Caco-2 (cell line): ENCODE measurements at regions not wholly inside any gene's neighbourhood (a gene's known extent, or its start where the extent isn't known, plus 50 kb on each side); places are given as distances from the start of the nearest gene placed in this dataset.

Experiments
- BruUV-seq: library from RNA; stranded (reverse); fragments of 400-500 nt; replicated peaks from 2 replicates; lab custom pipeline; 2021; lab: Mats Ljungman, UMichigan
- CTCF ChIA-PET: fragments of 300-600 bp; sonication (Branson Sonifier 250); formaldehyde crosslinking; loops from one replicate; lab custom pipeline; 2022; ENCODE audit warnings: antibody characterized with exemption; lab: Charles Lee
- POLR2A ChIA-PET: fragments of 300-600 bp; sonication (Branson Sonifier 250); formaldehyde crosslinking; loops from one replicate; lab custom pipeline; 2022; ENCODE audit warnings: antibody characterized with exemption; lab: Charles Lee
- DNase-seq, 2 experiments: peaks; one replicate each; pipeline versions ENCODE4 v3.0.0 to v3.0.0-alpha.2; 2020 to 2022
- H3K27me3 ChIP-seq: replicated peaks from 2 replicates; pipeline ENCODE4 v1.6.0; 2011; ENCODE audit warnings: low read length; ENCODE audit not compliant: control insufficient read depth, insufficient read depth
- H3K36me3 ChIP-seq: 2 replicates; pipeline ENCODE4 v1.5.1; 2011; ENCODE audit warnings: low read length; ENCODE audit not compliant: control insufficient read depth, insufficient read depth
- H3K4me1 ChIP-seq: fragments of 250-450 bp; sonication (Bioruptor Pico); 2 replicates; pipeline ENCODE4 v1.5.1; 2020; ENCODE audit warnings: mild to moderate bottlenecking
- H3K4me3 ChIP-seq: 2 replicates; pipeline ENCODE4 v1.5.1; 2011; ENCODE audit warnings: low read depth, mild to moderate bottlenecking, control low read depth, low read length
- H3K9me3 ChIP-seq: fragments of 250-450 bp; sonication (Bioruptor Pico); 2 replicates; pipeline ENCODE4 v1.5.1; 2020; ENCODE audit warnings: mild to moderate bottlenecking, moderate library complexity
- H3K27ac Mint-ChIP-seq: one replicate; pipeline ENCODE4 v1.8.0; 2022; ENCODE audit warnings: mixed read lengths; ENCODE audit not compliant: unreplicated experiment
- H3K27me3 Mint-ChIP-seq: one replicate; pipeline ENCODE4 v1.8.0; 2022; ENCODE audit warnings: mixed read lengths; ENCODE audit not compliant: insufficient read depth, unreplicated experiment
- H3K36me3 Mint-ChIP-seq: one replicate; pipeline ENCODE4 v1.8.0; 2022; ENCODE audit warnings: mild to moderate bottlenecking, mixed read lengths; ENCODE audit not compliant: insufficient read depth, unreplicated experiment
- H3K4me1 Mint-ChIP-seq: one replicate; pipeline ENCODE4 v1.8.0; 2022; ENCODE audit warnings: low read depth, mixed read lengths; ENCODE audit not compliant: unreplicated experiment
- H3K4me3 Mint-ChIP-seq: one replicate; pipeline ENCODE4 v1.8.0; 2022; ENCODE audit warnings: mild to moderate bottlenecking, moderate library complexity, mixed read lengths; ENCODE audit not compliant: unreplicated experiment
- H3K9me3 Mint-ChIP-seq: one replicate; pipeline ENCODE4 v1.8.0; 2022; ENCODE audit warnings: mixed read lengths; ENCODE audit not compliant: unreplicated experiment
- CTCF ChIP-seq, 2 experiments: fragments of 200-600 bp in 1 of 2; IDR thresholded peaks; 1 replicate in 1 of 2; 2 replicates in 1 of 2; pipeline versions ENCODE4 v1.5.1 to v1.8.0; 2011 to 2022; ENCODE audit warnings: antibody characterized with exemption in 1 of 2, control low read depth in 1 of 2, inconsistent platforms in 1 of 2, low read depth in 1 of 2, low read length in 1 of 2, mild to moderate bottlenecking in 1 of 2, moderate library complexity in 1 of 2; ENCODE audit not compliant: insufficient read depth in 1 of 2, severe bottlenecking in 1 of 2, unreplicated experiment in 1 of 2
- intact Hi-C: fragments of 100-400 bp; cut with micrococcal nuclease; formaldehyde crosslinking; loops from one replicate; pipeline ENCODE4 v1.10.0; 2022; ENCODE audit not compliant: unreplicated experiment

DNA sequence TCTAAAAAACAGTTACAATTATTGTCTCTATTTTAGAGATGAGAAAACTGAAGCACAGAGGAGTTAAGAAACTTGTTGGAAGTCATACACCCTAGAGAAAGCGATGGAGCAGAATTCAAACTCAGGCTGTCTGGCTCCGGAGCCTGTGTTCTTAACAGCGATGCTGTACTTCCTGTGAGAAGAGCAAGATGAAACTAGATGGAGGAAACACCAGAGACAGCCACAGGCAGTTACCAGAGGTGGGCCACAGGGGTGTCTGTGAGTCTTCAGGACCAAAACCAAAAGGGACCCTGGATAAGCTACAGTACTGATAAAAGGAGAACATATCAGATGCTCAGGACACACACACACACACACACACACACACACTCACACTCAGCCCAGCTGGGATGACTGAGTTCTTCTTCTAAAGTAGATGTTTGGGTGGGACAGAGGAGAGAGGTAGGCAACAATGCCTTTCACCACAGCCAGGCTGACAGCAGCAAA is 289.2 kb downstream of the FZD1 start:
- H3K9me3 ChIP-seq = no peaks in the 10 kb centered on the region
- intact Hi-C loops = no loop called here
- ChIA-PET POLR2A (no interaction called here), CTCF (no interaction called here)
- Mint-ChIP-seq H3K4me1 (no peaks in the 10 kb centered on the region), H3K4me3 (no peak overlapping the region), H3K36me3 (no peaks in the 10 kb centered on the region), H3K9me3 (no peaks in the 10 kb centered on the region), H3K27ac (no peak overlapping the region), H3K27me3 (peaks cover 9% of the 10 kb centered on the region)
- no peak overlapping the region for H3K4me3 ChIP-seq
- no peaks in the 10 kb centered on the region for H3K27me3 ChIP-seq
- DNase-seq = no peak
- no TSS peak for BruUV-seq
- H3K4me1 ChIP-seq = no peaks in the 10 kb centered on the region
- TF ChIP-seq CTCF (IDR thresholded peaks at IDR 0.05; ENCODE audit: insufficient read depth in 1 of 2, low read depth in 1 of 2, low read length in 1 of 2, severe bottlenecking in 1 of 2, unreplicated experiment in 1 of 2) = no peak
- no peaks in the 10 kb centered on the region for H3K36me3 ChIP-seq

GRCh38 chr7:91554883-91555282 is 290.6 kb downstream of the FZD1 start:
- Mint-ChIP-seq H3K4me1 (no peaks in the 10 kb centered on the region), H3K9me3 (no peaks in the 10 kb centered on the region), H3K27ac (no peak overlapping the region), H3K4me3 (no peak overlapping the region), H3K27me3 (peaks cover 9% of the 10 kb centered on the region), H3K36me3 (no peaks in the 10 kb centered on the region)
- ChIA-PET POLR2A (no interaction called here), CTCF (no interaction called here)
- Histone ChIP-seq H3K4me1 (no peaks in the 10 kb centered on the region), H3K4me3 (no peak overlapping the region), H3K27me3 (no peaks in the 10 kb centered on the region), H3K9me3 (no peaks in the 10 kb centered on the region), H3K36me3 (no peaks in the 10 kb centered on the region)
- no TSS peak for BruUV-seq
- no peak for TF ChIP-seq CTCF (IDR thresholded peaks at IDR 0.05; ENCODE audit: insufficient read depth in 1 of 2, low read depth in 1 of 2, low read length in 1 of 2, severe bottlenecking in 1 of 2, unreplicated experiment in 1 of 2)
- DNase-seq = no peak
- intact Hi-C loops = no loop called here

GRCh38 chr7:91556239-91556638 is 292.0 kb downstream of the FZD1 start:
- BruUV-seq = no TSS peak
- Histone ChIP-seq H3K4me1 (no peaks in the 10 kb centered on the region), H3K9me3 (no peaks in the 10 kb centered on the region), H3K4me3 (no peak overlapping the region), H3K27me3 (no peaks in the 10 kb centered on the region; the same call in 1 of the 2 replicates), H3K36me3 (no peaks in the 10 kb centered on the region)
- H3K27me3 Mint-ChIP-seq = peaks cover 15% of the 10 kb centered on the region
- H3K36me3 Mint-ChIP-seq = no peaks in the 10 kb centered on the region
- DNase-seq = no peak
- CTCF ChIA-PET = no interaction called here
- no peak overlapping the region for H3K27ac Mint-ChIP-seq
- no peak overlapping the region for H3K4me3 Mint-ChIP-seq
- no peaks in the 10 kb centered on the region for H3K4me1 Mint-ChIP-seq
- POLR2A ChIA-PET = no interaction called here
- H3K9me3 Mint-ChIP-seq = no peaks in the 10 kb centered on the region
- intact Hi-C loops = no loop called here
- no peak for TF ChIP-seq CTCF (IDR thresholded peaks at IDR 0.05; ENCODE audit: insufficient read depth in 1 of 2, low read depth in 1 of 2, low read length in 1 of 2, severe bottlenecking in 1 of 2, unreplicated experiment in 1 of 2)
